Esophagus squamous epithelium (tissue), 4 donors: ENCODE measurements at regions not wholly inside any gene's neighbourhood (a gene's known extent, or its start where the extent isn't known, plus 50 kb on each side); places are given as distances from the start of the nearest gene placed in this dataset.

Experiments used
- POLR2A ChIP-seq, 4 donors: fragments of 450-650 bp; IDR thresholded peaks; one replicate each; pipeline ENCODE4 v1.6.1; 2017; ENCODE audit warnings: antibody characterized with exemption in 4 of 4, mild to moderate bottlenecking in 4 of 4, moderate library complexity in 3 of 4
- TF ChIP-seq, protein P1 (sequence below), 6 experiments: fragments of 450-650 bp in 4 of 6; fragments of 200-600 bp in 2 of 6; sonication (generic) in 2 of 6; IDR thresholded peaks; one replicate each; pipeline ENCODE4 v1.5.1; 2016 to 2019; ENCODE audit warnings: antibody characterized with exemption in 6 of 6, mild to moderate bottlenecking in 4 of 6, moderate library complexity in 4 of 6

DNA sequence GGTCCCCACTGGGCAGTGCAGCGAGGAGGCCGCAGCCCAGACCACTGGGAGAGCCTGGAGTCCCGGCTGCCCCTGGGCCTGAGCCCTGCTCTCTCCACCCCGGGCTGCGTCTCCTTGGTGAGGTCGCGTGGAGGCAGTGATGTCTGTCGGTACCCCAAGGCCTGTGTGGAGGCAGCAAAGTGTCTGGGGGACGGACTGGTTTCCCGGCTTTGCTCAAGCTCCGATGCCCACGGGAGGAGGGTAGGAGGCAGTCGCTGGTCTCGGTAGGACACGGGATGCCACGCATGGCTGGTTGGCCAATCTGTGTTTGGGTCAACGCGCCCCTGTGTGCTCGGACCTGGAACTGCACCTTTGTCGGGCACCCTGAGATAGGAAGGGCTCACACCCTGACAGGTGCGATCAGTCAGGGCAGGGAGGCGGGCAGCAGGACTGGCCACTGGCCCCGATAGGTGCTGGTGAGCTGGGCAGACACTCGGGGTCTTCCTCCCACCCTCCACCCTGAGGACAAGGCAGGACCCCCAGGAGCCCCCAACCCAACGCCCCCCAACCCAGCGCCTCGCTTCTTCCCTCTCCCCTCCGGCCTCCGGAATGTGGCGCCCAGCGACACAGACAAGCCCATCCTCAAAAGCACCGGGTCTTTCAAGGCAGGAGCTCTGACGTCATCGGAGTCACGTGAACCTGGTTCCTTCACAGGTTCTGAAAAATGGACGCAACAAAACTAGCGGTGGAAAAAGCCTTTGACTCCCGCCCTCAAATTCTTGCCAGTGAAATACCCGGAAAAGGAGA lies 288.6 kb downstream of the NDUFA10 start:
- no peak for TF ChIP-seq POLR2A (IDR thresholded peaks at IDR 0.05)
- TF ChIP-seq, protein P1, sequence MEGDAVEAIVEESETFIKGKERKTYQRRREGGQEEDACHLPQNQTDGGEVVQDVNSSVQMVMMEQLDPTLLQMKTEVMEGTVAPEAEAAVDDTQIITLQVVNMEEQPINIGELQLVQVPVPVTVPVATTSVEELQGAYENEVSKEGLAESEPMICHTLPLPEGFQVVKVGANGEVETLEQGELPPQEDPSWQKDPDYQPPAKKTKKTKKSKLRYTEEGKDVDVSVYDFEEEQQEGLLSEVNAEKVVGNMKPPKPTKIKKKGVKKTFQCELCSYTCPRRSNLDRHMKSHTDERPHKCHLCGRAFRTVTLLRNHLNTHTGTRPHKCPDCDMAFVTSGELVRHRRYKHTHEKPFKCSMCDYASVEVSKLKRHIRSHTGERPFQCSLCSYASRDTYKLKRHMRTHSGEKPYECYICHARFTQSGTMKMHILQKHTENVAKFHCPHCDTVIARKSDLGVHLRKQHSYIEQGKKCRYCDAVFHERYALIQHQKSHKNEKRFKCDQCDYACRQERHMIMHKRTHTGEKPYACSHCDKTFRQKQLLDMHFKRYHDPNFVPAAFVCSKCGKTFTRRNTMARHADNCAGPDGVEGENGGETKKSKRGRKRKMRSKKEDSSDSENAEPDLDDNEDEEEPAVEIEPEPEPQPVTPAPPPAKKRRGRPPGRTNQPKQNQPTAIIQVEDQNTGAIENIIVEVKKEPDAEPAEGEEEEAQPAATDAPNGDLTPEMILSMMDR (IDR thresholded peaks at IDR 0.05), result no peak
